GM21360 (cell line): ENCODE measurements at regions not wholly inside any gene's neighbourhood (a gene's known extent, or its start where the extent isn't known, plus 50 kb on each side); places are given as distances from the start of the nearest gene placed in this dataset.

Source experiments
- ATAC-seq: cut with Tn5 transposase; IDR thresholded peaks from one replicate; pipeline ENCODE4 v1.9.1; 2021; ENCODE audit warnings: mild to moderate bottlenecking, moderate library complexity; ENCODE audit not compliant: unreplicated experiment

DNA sequence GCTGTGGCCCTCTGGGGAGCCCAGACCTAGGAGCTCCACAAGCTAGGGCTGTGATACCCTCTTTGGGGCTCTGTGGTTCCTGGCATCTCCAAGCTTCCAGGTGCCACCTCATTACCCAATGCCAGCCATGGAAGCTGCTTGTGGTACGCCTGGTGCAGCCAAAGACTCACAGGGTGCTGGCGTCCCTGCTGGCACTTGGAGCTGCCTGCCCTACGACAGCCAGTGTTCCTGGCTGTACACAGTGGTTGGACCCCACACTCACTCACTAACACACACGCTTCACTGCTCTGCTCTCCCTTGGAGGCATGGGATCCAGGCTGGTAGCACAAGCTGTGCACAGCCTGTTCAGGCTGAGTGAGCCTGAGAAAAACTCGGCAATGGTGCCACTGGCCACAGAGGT, 894.1 kb upstream of the PHF14 start:
- ATAC-seq = no peak

DNA sequence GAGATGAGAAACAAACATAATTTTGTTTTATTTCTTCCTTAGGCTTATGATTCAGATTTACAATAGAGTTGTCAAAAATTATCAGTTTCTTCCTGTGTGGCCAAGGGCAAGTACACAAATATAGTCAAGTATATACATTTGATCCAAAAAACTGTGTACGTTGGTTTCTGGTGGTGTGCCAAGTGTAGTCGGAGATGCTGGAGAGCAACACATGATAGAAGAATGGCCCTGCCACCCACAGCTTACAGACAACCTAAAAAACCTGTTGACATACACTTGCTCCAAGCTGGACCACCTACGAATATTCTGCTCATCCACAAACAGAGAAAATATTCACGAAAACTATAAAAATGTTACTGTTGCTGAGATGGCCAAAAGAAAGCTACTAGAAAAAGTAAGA, 890.8 kb upstream of the PHF14 start:
- no peak for ATAC-seq

DNA sequence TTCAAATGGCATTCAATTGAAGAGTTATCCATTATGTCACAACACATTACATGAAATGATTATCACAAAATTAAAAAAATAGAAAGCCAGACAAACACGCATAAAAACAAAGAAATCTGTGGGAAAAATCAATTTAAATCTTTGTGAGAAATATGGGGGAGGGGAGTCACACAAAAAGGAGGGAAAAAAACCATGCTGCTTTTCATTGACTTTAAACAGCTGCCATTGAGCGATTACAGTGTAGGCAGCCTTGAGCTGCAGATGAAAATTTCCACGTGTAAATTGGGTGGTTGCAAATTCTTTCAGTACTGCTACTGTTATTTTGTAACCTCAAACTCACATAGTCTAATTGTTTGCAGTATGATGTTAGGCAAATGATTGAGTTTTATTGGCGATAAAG, 889.9 kb upstream of the PHF14 start:
- no peak for ATAC-seq

DNA sequence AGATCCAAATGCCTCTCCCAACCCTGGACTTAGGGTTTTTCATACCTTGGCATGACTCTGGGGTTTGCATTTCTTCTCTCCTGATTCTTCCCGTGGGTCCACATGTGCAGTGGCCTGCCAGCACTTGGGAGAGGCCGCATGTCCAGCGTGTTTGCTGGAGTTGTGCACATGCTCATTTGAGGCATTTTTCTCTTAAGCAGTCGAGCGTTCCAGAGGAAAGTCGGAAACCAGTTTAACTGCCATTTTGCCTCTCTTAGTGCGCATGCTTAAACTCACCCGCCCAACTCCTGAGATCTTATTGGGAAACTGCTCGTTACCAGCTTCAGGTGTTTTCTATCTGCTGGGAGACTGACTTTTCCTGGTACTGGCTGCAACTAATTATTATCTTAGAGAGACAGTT, 888.4 kb upstream of the PHF14 start:
- no peak for ATAC-seq

DNA sequence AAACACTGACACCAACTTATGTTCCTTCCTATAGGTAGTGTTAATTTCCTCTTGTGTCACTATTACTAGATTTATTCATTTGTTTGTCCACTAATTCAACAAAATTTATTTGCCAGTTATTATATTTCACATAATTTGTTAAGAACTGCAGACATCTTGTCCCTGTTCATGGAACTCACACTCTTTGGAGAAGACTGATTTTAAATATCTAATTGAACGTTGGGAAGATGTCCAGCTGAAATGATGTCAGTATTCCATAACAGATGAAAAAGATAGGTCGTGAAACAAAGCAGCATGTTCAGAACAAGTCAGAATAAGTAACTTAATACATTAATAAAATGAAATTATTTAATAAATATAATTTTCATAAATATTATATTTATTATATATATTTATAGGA, 873.1 kb upstream of the PHF14 start:
- ATAC-seq = no peak

DNA sequence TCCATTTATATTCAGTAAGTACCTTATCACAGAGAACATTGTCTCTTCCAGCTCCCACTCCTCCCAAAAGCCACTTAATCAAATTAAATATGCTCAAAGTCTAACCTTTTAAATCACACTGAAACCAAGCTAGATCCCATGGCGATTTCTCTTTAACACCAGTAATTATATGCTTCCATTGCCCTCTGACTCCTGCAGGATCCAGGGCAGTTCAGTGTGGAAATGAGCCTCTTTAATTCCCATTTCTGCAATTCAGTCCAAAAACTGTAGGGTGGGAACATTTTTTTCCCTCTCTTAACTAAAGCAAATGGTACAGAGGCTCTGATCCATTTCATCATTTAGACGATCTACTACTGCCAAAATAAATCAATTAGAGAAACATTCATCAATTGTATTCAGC, 872.3 kb upstream of the PHF14 start:
- ATAC-seq = no peak

DNA sequence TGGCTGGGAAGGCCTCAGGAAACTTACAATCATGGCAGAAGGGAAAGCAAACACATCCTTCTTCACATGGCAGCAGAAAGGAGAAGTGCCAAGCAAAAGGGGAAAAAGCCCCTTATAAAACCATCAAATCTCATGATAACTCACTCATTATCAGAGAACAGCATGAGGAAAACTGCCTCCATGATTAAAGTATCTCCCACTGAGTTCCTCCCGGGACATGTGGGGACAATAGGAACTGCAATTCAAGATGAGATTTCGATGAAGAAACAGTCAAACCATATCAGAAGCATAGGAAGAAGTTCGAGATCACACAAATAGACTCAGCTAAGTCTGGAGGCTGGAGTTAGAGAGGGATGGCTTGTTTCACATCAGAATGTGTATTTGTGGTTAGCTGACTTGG, 869.4 kb upstream of the PHF14 start:
- ATAC-seq = no peak

DNA sequence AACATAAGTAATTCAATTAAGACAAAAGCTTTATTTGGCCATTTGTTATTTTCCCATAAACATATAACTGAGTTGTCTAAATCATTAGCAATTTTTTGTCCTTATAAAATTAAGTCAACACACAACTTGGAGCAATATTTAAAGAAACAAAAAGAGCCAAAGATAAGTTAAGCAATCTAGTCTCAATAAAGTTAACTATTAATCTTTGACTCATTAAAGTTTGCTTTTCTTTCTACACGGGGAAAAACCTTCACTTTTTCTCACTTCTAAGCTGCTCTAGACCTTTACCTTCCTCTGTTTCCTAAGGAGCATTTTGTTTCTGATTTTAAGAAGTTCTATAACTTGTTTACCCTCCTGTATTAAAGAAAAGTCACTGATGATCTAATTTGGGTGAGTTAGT, 867.1 kb upstream of the PHF14 start:
- ATAC-seq = no peak

DNA sequence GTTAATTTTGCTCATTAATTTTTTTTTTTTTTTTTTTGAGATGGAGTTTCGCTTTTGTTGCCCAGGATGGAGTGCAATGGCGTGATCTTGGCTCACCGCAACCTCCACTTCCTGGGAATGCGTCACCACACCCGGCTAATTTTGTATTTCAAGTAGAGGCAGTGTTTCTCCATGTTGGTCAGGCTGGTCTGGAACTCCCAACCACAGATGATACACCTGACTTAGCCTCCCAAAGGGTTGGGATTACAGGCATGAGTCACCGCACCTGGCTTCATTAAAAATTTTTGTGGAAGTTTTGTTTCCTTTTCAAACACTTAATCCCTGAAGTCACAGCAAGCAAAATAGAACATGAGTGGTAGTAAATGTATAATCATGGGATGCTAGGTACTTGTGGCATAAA, 857.2 kb upstream of the PHF14 start:
- no peak for ATAC-seq

DNA sequence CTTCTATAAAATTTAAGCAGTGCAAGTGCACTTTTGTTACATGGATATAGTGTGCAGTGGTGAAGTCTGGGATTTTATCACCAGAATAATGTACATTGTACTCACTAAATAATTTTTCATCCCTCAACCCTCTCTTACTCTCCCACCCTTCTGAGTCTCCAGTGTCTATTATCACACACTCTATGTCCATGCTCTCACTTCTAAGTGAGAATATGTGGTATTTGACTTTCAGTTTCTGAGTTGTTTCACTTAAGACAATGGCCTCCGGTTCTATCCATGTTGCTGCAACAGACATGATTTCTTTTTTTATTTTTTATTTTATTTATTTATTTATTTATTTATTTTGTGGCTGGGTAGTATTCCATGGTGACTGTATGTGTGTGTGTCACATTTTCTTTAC, 855.9 kb upstream of the PHF14 start:
- no peak for ATAC-seq

DNA sequence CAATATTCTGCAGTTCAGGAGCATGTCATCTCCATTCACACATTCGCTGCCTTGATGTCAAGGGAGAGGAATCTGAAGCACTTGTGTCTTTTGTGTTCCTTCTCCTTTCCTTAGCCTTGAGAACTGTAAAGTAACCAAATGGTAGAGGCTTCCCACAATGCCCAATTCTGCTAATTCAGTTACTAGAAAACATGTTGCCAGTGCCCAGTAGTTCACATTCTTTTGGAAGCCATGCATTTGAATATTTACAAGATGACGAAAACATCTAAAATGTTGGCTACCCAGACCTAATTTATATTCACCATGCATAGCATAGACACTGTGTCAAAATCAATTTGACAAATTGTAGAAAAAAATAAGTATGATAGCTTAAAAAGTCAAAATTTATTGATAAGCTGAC, 852.7 kb upstream of the PHF14 start:
- no peak for ATAC-seq

DNA sequence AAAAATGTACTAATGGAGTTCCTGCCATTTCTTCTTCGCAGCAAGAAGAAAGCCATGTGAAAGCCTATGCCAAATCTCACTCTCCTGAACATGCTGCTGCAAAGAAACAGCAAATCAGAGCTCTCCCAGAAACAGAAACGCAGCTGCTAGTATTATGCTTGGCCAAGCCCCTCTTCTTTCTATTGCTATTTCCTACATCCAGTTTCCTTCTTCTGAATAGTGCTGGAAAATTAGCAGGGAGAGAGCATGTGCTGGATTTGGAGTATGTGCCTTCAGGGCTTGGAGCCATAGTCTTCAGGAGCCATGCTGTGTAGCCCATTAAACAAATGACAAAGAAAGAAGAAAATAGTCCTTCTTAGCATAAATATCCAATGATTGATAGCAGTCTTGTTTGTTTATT, 852.0 kb upstream of the PHF14 start:
- no peak for ATAC-seq

DNA sequence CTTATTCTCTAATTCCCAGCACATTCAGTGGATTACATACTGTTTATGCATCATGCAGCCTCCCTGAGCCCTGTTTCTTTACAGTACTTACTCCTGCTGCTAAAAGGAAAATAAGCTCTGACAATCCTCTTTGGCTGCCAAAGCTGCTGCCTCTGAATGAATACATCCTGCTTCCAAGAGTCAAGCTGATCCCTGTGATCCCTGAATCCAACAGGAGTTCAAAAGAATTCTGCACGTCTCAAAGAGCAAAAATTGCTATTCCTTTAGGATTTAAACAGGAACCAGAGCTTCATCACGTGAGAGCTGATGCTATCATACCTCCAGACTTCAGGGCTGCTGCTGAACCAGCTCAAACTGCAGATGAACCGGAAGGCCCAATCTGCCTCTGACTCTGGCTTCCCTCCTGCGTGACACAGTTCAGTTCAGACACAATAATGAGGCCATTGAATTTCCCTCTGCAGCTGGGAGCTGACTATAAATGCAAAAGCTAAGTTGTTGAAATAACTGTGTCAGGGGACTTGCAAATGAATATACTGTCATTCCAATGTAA, 851.0 kb upstream of the PHF14 start:
- ATAC-seq = no peak

DNA sequence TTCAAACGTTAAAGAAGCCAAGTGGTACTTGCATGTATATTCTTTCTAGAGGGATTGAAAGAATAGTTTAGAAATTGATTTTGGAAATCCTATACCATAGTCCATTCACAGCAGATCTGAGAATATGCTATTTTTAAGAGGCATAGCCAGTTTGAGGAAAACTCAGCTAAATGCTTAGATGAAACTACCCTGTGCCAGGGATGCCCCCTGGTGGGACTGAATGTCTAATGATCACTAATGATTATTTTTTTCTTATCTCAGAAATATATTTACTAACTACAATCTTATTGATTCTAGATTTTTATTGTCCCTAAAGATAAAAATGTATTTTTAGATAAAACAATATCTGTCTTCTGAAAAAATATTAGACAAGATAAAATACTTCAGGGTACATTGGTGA, 844.9 kb upstream of the PHF14 start:
- no peak for ATAC-seq

DNA sequence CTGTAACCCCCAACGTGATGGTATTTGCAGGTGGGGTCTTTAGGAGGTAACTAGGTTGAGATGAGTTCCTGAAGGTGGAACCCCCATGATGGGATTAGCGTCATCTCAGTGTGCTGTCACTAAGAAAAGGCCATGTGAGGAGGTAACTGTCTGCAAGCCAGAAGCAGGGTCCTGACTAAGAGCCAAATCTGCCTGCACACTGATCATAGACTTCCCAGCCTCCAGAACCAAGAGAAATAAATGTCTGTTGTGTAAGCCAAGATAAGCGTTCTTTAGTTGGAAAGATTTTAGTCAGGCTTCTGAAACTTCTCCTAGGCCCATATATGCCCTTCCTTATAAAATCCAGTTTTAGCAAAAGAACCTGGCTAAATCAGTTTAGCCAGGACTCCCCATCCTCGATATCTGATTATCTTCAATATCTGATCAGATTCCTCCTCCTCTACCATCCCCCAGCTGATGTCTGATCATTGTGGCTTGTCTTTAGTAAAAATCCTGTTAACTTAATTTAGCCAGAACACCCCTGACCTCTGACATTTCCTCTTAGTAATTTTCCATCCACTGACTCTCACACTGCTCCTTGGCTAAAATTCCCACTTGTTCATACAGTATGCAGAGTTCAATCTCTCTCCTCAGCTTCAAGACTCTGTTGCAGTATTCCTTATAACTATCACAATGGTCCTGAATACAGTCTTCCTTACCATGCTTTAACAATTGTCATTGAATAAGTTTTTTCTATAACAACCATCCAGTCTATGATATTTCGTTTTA, 835.4 kb upstream of the PHF14 start:
- ATAC-seq = no peak

DNA sequence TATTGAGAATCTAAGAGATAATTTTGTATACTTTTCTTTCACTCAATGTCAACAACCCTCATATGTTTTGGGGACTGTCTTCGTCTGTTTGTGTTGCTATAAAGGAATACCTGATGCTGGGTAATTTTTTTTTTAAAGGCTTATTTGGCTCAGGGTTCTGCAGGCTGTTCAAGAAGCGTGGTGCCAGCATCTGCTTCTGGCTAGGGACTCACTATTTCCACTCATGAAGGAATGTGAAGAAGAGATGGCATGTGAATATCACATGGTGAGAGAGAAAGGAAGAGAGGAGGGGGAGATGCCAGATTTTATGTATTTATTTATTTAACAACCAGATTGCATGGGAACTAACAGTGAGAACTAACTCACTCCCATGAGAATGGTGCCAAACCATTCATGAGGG, 827.4 kb upstream of the PHF14 start:
- ATAC-seq = no peak

DNA sequence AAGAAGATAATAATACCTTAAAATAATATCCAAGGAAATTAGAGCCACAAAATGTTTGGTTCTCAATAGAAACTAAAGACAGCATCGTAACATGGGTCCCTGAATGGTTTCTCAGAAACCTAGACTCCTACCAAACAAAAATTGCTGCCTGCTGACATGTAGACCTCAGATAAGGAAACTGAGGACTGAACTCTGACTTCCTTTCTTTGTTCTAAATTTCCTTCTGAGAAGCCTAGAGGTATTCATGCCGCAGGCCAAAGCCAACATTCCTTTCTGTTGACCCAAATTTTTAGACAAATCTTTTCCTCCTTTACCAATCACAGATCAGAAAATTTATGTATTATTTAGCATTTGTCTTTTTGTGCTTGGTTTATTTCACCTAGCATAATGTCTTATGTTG, 816.7 kb upstream of the PHF14 start:
- no peak for ATAC-seq

DNA sequence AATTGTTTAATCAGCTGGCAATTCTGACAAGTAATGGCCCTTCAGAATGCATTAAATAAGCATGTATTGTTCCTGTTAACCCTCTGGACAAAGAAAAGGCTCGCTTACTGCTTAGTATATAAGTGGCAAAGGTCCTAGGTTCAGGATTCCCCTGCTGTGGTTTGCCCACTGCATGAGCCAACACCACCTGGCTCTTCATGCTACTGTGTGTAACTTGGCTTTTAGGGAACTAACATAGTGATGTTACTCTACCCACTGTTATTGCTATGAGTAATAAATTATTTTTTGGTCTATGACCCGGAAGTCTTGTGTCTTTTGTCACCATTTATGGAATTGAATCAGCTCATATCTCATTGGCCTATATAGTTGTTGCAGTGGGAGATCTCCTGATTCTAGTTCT, 791.7 kb upstream of the PHF14 start:
- peak; percentile 80 for ATAC-seq

DNA sequence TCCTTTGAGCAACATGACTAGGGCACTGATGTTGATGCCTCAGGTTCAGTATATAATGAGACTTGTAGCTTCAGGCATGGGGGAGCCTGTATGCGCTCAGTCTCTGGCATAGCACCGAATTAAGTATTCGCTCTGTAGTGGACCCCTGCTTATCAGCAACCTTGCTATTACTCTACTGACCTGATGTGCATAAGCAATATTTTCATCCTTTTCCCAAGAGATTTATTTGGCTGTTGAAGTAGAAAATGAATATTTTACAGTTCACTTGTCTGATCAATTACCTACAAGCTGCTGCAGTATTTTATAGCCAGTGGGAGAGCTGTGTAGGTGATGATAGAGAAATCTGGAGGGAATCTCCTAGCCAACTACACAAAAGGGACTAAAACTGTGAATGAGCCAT, 781.6 kb upstream of the PHF14 start:
- ATAC-seq = no peak

DNA sequence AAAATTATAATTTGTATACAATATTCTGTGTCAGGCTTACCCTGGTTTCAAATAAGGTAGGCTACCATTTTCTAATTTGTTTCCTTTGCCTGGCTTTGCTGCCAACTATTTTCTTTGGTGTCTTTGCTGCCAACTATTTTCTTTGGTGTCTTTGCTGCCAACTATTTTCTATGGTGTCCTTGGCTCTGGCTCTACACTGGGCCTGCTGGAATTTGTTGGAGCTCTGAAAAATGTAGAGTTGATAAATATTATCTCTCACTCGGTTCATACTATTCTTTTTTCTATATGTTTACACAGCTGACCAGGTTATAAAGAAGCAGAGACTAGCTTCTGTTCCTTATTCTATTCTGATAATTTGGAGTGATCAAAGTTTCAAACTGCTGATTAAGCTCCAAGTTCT, 768.0 kb upstream of the PHF14 start:
- ATAC-seq = no peak

DNA sequence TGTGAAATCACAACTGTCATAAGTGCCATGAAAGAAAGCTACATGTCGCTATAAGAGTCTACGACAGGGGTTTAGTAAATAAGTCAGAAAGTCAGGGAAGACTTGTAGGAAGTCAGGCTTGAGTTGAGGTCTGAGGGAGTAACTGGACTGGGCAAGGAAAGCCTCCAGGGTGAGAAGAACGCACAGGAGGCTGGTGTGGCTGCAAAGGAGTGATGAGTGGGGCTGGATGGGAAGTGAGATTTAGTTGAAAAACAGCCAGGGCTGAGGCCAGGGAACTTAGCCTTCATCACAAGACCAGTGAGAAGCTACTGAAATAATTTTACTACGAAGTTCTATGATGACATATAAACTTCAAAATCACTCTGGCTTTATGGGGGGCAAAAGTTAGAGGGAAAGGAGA, 763.7 kb upstream of the PHF14 start:
- no peak for ATAC-seq

DNA sequence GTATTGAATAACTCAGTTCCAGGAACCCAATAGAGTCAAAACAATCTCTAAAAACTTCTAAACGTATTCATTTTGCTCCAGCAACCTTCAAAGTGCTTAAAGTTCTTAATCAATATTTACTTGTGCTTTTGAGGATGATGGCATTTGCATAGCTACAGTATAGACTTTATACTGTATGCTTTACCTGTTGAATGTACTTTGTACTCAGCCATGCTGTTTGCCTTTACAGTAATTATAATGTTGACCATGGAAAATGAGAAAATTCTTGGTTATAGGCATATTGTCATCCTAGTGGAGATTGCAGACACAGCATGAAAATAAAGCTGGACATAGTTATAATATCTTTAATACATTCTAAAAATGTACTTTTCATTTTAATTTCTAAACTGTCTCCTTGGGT, 762.7 kb upstream of the PHF14 start:
- ATAC-seq = no peak

DNA sequence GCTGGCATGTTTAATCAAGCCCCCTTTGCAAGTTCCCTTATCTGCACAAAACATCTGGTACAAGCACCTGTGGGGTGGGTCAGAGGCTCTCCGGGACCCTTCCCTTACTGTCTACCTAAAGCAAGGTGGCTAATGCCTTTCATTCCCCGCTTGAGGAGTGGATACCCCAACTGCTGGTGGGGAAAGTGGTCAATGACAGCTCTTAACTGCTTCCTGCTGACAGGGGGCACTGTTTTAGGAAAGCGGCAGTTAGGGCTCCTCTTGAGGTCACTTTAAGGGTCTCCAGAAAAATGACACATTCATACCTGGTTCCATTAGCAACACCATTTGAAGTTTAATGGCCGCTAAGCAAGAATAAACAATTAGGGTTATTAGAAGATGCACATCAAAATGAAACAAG, 761.8 kb upstream of the PHF14 start:
- no peak for ATAC-seq
